Endothelial cell of umbilical vein (primary cell): ENCODE measurements at regions not wholly inside any gene's neighbourhood (a gene's known extent, or its start where the extent isn't known, plus 50 kb on each side); places are given as distances from the start of the nearest gene placed in this dataset.

ENCODE experiments used
- BruUV-seq: library from RNA; stranded (reverse); fragments of 400-500 nt; replicated peaks from 2 replicates; lab custom pipeline; 2021; lab: Mats Ljungman, UMichigan
- CTCF ChIA-PET: fragments of 300-600, 350-600 bp; sonication (Branson Sonifier 250); formaldehyde crosslinking; loops from one replicate; lab custom pipeline; 2021; ENCODE audit warnings: antibody characterized with exemption, inconsistent platforms; lab: Charles Lee
- POLR2A ChIA-PET: fragments of 300-600, 350-600 bp; sonication (Branson Sonifier 250); formaldehyde crosslinking; loops from one replicate; lab custom pipeline; 2021; ENCODE audit warnings: antibody characterized with exemption, inconsistent platforms; lab: Charles Lee
- DNase-seq: peaks from one replicate; pipeline ENCODE4 v3.0.0-alpha.2; 2011; ENCODE audit warnings: low read depth, low spot score
- FAIRE-seq: peaks from 2 replicates; lab custom pipeline; 2011; peaks lifted over from hg19 to GRCh38; lab: Jason Lieb, UNC
- H2AFZ ChIP-seq: 2 replicates; pipeline ENCODE4 v1.6.0; 2012; ENCODE audit warnings: low read depth, low read length, control low read depth, inconsistent platforms
- H3K27ac ChIP-seq: 2 replicates; pipeline ENCODE4 v1.5.1; 2011; ENCODE audit warnings: low read depth, mild to moderate bottlenecking, control low read depth, low read length, moderate library complexity; ENCODE audit not compliant: insufficient read depth
- H3K27me3 ChIP-seq, 2 experiments: 2 replicates each; pipeline versions ENCODE4 v1.6.0 to v1.6.1; 2011; ENCODE audit warnings: low read length in 2 of 2, mixed read lengths in 1 of 2; ENCODE audit not compliant: control insufficient read depth in 2 of 2, insufficient read depth in 2 of 2
- H3K36me3 ChIP-seq, 2 experiments: 2 replicates in 1 of 2; 3 replicates in 1 of 2; pipeline ENCODE4 v1.5.1; 2011; ENCODE audit warnings: low read length in 2 of 2, mild to moderate bottlenecking in 1 of 2, moderate library complexity in 1 of 2; ENCODE audit not compliant: control insufficient read depth in 2 of 2, insufficient read depth in 2 of 2; ENCODE audit errors: extremely low read depth in 1 of 2
- H3K4me1 ChIP-seq: 3 replicates; pipeline ENCODE4 v1.5.1; 2011; ENCODE audit warnings: mild to moderate bottlenecking, low read length; ENCODE audit not compliant: control insufficient read depth, insufficient read depth; ENCODE audit errors: extremely low read depth
- H3K4me2 ChIP-seq: 2 replicates; pipeline ENCODE4 v1.6.1; 2011; ENCODE audit warnings: low read length, control low read depth, mixed read lengths; ENCODE audit not compliant: insufficient read depth
- H3K4me3 ChIP-seq, 3 experiments: fragments of 200-600 bp in 1 of 3; sonication (generic), shearing (Covaris generic) in 1 of 3; replicated peaks in 1 of 3; 2 replicates each; pipeline ENCODE4 v1.5.1; 2011 to 2016; ENCODE audit warnings: control low read depth in 3 of 3, low read length in 3 of 3, mild to moderate bottlenecking in 2 of 3, inconsistent platforms in 1 of 3, low read depth in 1 of 3, moderate library complexity in 1 of 3; ENCODE audit not compliant: insufficient read depth in 1 of 3
- H3K79me2 ChIP-seq: 2 replicates; pipeline ENCODE4 v1.6.0; 2012; ENCODE audit warnings: low read length, inconsistent platforms; ENCODE audit not compliant: control insufficient read depth, insufficient read depth
- H3K9ac ChIP-seq: replicated peaks from 2 replicates; pipeline ENCODE3; 2011; ENCODE audit warnings: low read length, control low read depth; ENCODE audit not compliant: insufficient read depth; ENCODE audit errors: extremely low read depth
- H3K9me1 ChIP-seq: replicated peaks from 3 replicates; pipeline ENCODE4 v1.6.0; 2011; ENCODE audit warnings: mild to moderate bottlenecking, low read length; ENCODE audit not compliant: control insufficient read depth, insufficient read depth; ENCODE audit errors: extremely low read depth
- H3K9me3 ChIP-seq: replicated peaks from 2 replicates; pipeline ENCODE4 v1.5.1; 2012; ENCODE audit warnings: low read length, inconsistent platforms; ENCODE audit not compliant: control insufficient read depth, insufficient read depth
- H4K20me1 ChIP-seq: replicated peaks from 2 replicates; pipeline ENCODE3; 2011; ENCODE audit warnings: mild to moderate bottlenecking, low read length; ENCODE audit not compliant: control insufficient read depth, insufficient read depth; ENCODE audit errors: extremely low read depth
- CTCF ChIP-seq, 2 donors: IDR thresholded peaks; 1 replicate in 1 of 2; 2 replicates in 1 of 2; pipeline ENCODE4 v1.5.1; 2011; ENCODE audit warnings: low read length in 2 of 2, mild to moderate bottlenecking in 2 of 2, moderate library complexity in 2 of 2, control low read depth in 1 of 2, inconsistent platforms in 1 of 2, low read depth in 1 of 2; ENCODE audit not compliant: insufficient read depth in 1 of 2; ENCODE audit errors: extremely low read depth in 1 of 2
- EZH2 ChIP-seq: IDR thresholded peaks from 2 replicates; pipeline ENCODE4 v1.6.1; 2012; ENCODE audit warnings: borderline replicate concordance, low read depth, mild to moderate bottlenecking, moderate library complexity, low read length, inconsistent platforms; ENCODE audit not compliant: severe bottlenecking
- FOS ChIP-seq: IDR thresholded peaks from 2 replicates; pipeline ENCODE4 v1.6.1; 2011; ENCODE audit warnings: mild to moderate bottlenecking, low read length, moderate library complexity, borderline replicate concordance; ENCODE audit not compliant: insufficient read depth
- GATA2 ChIP-seq: IDR thresholded peaks from 2 replicates; pipeline ENCODE4 v1.7.0; 2011; ENCODE audit warnings: low read depth, mild to moderate bottlenecking, moderate library complexity, mixed read lengths, low read length; ENCODE audit not compliant: insufficient read length, insufficient read depth
- JUN ChIP-seq: IDR thresholded peaks from 2 replicates; pipeline ENCODE4 v1.6.1; 2011; ENCODE audit warnings: borderline replicate concordance, low read depth; ENCODE audit not compliant: insufficient read length, insufficient read depth
- MAX ChIP-seq: IDR thresholded peaks from 2 replicates; pipeline ENCODE4 v1.6.1; 2011; ENCODE audit not compliant: insufficient read depth, insufficient read length
- MYC ChIP-seq: IDR thresholded peaks from one replicate; pipeline ENCODE4 v1.6.1; 2011; ENCODE audit warnings: mild to moderate bottlenecking, low read depth, low read length
- POLR2A ChIP-seq: IDR thresholded peaks from 2 replicates; pipeline ENCODE4 v1.6.1; 2012; ENCODE audit warnings: low read depth, mild to moderate bottlenecking, control low read depth, low read length
- POLR2AphosphoS5 ChIP-seq: IDR thresholded peaks from 2 replicates; pipeline ENCODE4 v1.6.1; 2012; ENCODE audit warnings: low read depth, mild to moderate bottlenecking, control low read depth, low read length, moderate library complexity; ENCODE audit not compliant: insufficient read depth
- dilution Hi-C: fragments of 300-500 bp; cut with MboI; formaldehyde crosslinking; loops from one replicate; pipeline ENCODE4 v1.15.0; 2019; ENCODE audit warnings: low sequenced_read_pairs; ENCODE audit not compliant: extremely low pct_ligation_motif_present
- intact Hi-C: fragments of 100-400 bp; cut with micrococcal nuclease; formaldehyde crosslinking; loops from one replicate; pipeline ENCODE4 v1.10.0; 2022

GRCh38 chr4:64146030-64146429 lies 263.2 kb downstream of the TECRL start:
- H3K27ac ChIP-seq, result no peak overlapping the region
- BruUV-seq, result no TSS peak
- no peak for FAIRE-seq
- no peak overlapping the region for H3K4me2 ChIP-seq
- H3K9me1 ChIP-seq, result no peaks in the 10 kb centered on the region
- no peaks in the 10 kb centered on the region for H3K27me3 ChIP-seq
- ChIA-PET CTCF (no interaction called here), POLR2A (no interaction called here)
- intact Hi-C loops, result no loop called here
- no peak overlapping the region for H3K9ac ChIP-seq
- dilution Hi-C loops, result no loop called here
- H3K9me3 ChIP-seq, result no peaks in the 10 kb centered on the region
- H3K4me1 ChIP-seq, result no peaks in the 10 kb centered on the region
- no peaks in the 10 kb centered on the region for H4K20me1 ChIP-seq
- H3K4me3 ChIP-seq, result no peak overlapping the region
- no peaks in the 10 kb centered on the region for H3K79me2 ChIP-seq
- TF ChIP-seq MYC (no peak), GATA2 (no peak), MAX (no peak), POLR2AphosphoS5 (no peak), POLR2A (no peak), JUN (no peak), EZH2 (no peak), FOS (no peak), CTCF (IDR thresholded peaks at IDR 0.05; ENCODE audit: extremely low read depth in 1 of 2, insufficient read depth in 1 of 2, low read depth in 1 of 2, low read length in 2 of 2) (no peak)
- H3K36me3 ChIP-seq, result no peaks in the 10 kb centered on the region
- H2AFZ ChIP-seq, result no peak overlapping the region
- DNase-seq, result no peak
